Breast epithelium (tissue), 4 donors: ENCODE measurements at regions not wholly inside any gene's neighbourhood (a gene's known extent, or its start where the extent isn't known, plus 50 kb on each side); places are given as distances from the start of the nearest gene placed in this dataset.

Experiments used
- DNase-seq, 2 donors: peaks; one replicate each; pipeline ENCODE4 v3.0.0-alpha.2; 2019; ENCODE audit warnings: low spot score in 2 of 2
- H3K27ac ChIP-seq, 2 donors: fragments of 200-600 bp; sonication (generic) in 1 of 2; one replicate each; pipeline ENCODE4 v1.5.1; 2016 to 2019; ENCODE audit warnings: mild to moderate bottlenecking in 1 of 2
- H3K27me3 ChIP-seq, 2 donors: fragments of 200-600 bp; sonication (generic) in 1 of 2; one replicate each; pipeline versions ENCODE4 v1.5.1 to v1.6.0; 2017 to 2019; ENCODE audit warnings: control low read depth in 1 of 2, mild to moderate bottlenecking in 1 of 2
- H3K36me3 ChIP-seq: fragments of 200-600 bp; one replicate; pipeline ENCODE4 v1.5.1; 2019
- H3K4me1 ChIP-seq, 2 donors: fragments of 200-600 bp; sonication (generic); one replicate each; pipeline ENCODE4 v1.5.1; 2016 to 2019; ENCODE audit warnings: control low read depth in 1 of 2
- H3K4me3 ChIP-seq, 3 donors: fragments of 200-600 bp; sonication (generic); 1 replicate in 2 of 3; 2 replicates in 1 of 3; pipeline ENCODE4 v1.5.1; 2016 to 2019; ENCODE audit warnings: mild to moderate bottlenecking in 3 of 3, moderate library complexity in 2 of 3
- H3K9me3 ChIP-seq, 2 donors: fragments of 200-600 bp; sonication (generic) in 1 of 2; one replicate each; pipeline ENCODE4 v1.5.1; 2016 to 2019; ENCODE audit warnings: control low read depth in 1 of 2
- POLR2A ChIP-seq: fragments of 450-650 bp; IDR thresholded peaks from one replicate; pipeline ENCODE4 v1.6.1; 2016; ENCODE audit warnings: antibody characterized with exemption, mild to moderate bottlenecking, moderate library complexity
- POLR2AphosphoS5 ChIP-seq, 3 donors: sonication (generic); formaldehyde crosslinking; IDR thresholded peaks; one replicate each; pipeline ENCODE4 v1.6.1; 2017; ENCODE audit warnings: antibody characterized with exemption in 3 of 3
- intact Hi-C: fragments of 100-400 bp; cut with DNase I; formaldehyde crosslinking; loops from one replicate; pipeline ENCODE4 v1.15.1; 2023; ENCODE audit warnings: low total_unique reads
- TF ChIP-seq, protein P1 (sequence below), 3 donors: fragments of 450-650 bp; IDR thresholded peaks; one replicate each; pipeline ENCODE4 v1.5.1; 2016 to 2017; ENCODE audit warnings: antibody characterized with exemption in 3 of 3, mild to moderate bottlenecking in 3 of 3, moderate library complexity in 3 of 3

- intact Hi-C loops, result no loop called here
- no peaks in the 10 kb centered on the region for H3K4me1 ChIP-seq
- H3K4me3 ChIP-seq, result no peak overlapping the region
- DNase-seq, result no peak
- no peaks in the 10 kb centered on the region for H3K27me3 ChIP-seq
- no peak overlapping the region for H3K27ac ChIP-seq
- H3K9me3 ChIP-seq, result no peaks in the 10 kb centered on the region
- no peaks in the 10 kb centered on the region for H3K36me3 ChIP-seq
- TF ChIP-seq, protein P1, sequence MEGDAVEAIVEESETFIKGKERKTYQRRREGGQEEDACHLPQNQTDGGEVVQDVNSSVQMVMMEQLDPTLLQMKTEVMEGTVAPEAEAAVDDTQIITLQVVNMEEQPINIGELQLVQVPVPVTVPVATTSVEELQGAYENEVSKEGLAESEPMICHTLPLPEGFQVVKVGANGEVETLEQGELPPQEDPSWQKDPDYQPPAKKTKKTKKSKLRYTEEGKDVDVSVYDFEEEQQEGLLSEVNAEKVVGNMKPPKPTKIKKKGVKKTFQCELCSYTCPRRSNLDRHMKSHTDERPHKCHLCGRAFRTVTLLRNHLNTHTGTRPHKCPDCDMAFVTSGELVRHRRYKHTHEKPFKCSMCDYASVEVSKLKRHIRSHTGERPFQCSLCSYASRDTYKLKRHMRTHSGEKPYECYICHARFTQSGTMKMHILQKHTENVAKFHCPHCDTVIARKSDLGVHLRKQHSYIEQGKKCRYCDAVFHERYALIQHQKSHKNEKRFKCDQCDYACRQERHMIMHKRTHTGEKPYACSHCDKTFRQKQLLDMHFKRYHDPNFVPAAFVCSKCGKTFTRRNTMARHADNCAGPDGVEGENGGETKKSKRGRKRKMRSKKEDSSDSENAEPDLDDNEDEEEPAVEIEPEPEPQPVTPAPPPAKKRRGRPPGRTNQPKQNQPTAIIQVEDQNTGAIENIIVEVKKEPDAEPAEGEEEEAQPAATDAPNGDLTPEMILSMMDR (IDR thresholded peaks at IDR 0.05), result no peak
- TF ChIP-seq POLR2AphosphoS5 (IDR thresholded peaks at IDR 0.05), result no peak
- TF ChIP-seq POLR2A, result no peak
These were observed 846.4 kb downstream of the C12orf50 start for GRCh38 chr12:87182696-87183233.

DNA sequence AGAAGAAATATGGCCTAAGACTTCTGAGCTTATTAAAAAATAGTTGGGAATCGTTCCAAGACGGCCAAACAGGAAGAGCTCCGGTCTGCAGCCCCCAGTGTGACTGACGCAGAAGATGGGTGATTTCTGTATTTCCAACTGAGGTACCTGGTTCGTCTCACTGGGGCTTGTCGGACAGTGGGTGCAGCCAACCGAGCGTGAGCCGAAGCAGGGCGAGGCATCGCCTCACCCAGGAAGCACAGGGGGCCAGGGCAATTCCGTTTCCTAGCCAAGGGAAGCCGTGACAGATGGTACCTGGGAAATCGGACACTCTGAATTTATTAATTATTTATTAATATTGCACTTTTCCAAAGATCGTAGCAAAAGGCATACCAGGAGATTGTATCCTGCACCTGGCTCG, 857.8 kb downstream of the C12orf50 start:
- Histone ChIP-seq H3K36me3 (no peaks in the 10 kb centered on the region), H3K4me3 (no peak overlapping the region), H3K27ac (no peak overlapping the region), H3K27me3 (no peaks in the 10 kb centered on the region), H3K4me1 (no peaks in the 10 kb centered on the region), H3K9me3 (no peaks in the 10 kb centered on the region)
- TF ChIP-seq, protein P1 (IDR thresholded peaks at IDR 0.05), result no peak
- no peak for TF ChIP-seq POLR2AphosphoS5 (IDR thresholded peaks at IDR 0.05)
- no peak for TF ChIP-seq POLR2A
- intact Hi-C loops, result no loop called here
- DNase-seq, result no peak

GRCh38 chr12:87169010-87169409, 860.2 kb downstream of the C12orf50 start:
- Histone ChIP-seq H3K4me3 (no peak overlapping the region), H3K4me1 (no peaks in the 10 kb centered on the region), H3K27ac (no peak overlapping the region), H3K27me3 (no peaks in the 10 kb centered on the region), H3K36me3 (no peaks in the 10 kb centered on the region), H3K9me3 (peaks cover 7 to 13% of the 10 kb centered on the region in 2 donors)
- intact Hi-C loops, result no loop called here
- no peak for DNase-seq
- TF ChIP-seq, protein P1 (IDR thresholded peaks at IDR 0.05), result no peak
- TF ChIP-seq POLR2AphosphoS5 (IDR thresholded peaks at IDR 0.05) (no peak), POLR2A (no peak)

DNA sequence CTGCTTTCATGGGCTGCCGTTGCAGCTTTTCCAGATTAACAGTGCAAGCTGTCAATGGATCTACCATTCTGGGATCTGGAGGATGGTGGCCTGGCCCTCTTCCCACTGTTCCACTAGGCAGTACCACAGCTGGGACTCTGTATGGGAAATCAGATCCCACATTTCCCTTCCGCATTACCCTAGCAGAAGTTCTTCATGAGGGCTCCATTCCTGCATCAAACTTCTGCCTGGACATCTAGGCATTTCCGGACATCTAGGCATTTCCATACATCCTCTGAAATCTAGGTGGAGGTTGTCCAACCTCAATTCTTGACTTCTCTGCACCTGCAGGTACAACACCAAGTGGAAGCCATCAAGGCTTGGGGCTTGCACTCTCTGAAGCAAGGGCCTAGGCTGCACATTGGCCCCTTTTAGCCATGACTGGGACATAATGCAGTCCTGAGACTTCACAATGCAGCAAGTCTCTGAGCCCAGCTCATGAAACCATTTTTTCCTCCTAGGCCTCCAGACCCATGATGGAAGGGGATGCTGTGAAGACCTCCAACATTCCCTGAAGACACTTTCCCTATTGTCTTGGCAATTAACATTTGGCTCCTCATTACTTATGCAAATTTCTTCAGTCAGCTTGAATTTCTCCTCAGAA, 863.3 kb downstream of the C12orf50 start:
- DNase-seq, result no peak
- no peak overlapping the region for H3K27ac ChIP-seq
- TF ChIP-seq POLR2A, result no peak
- TF ChIP-seq, protein P1 (IDR thresholded peaks at IDR 0.05), result no peak
- no peaks in the 10 kb centered on the region for H3K36me3 ChIP-seq
- H3K4me1 ChIP-seq, result no peaks in the 10 kb centered on the region
- no peak overlapping the region for H3K4me3 ChIP-seq
- intact Hi-C loops, result loop anchor here (2.0 kb wide), 1 partner anchor 41 kb away; no protein-coding TSS in a partner anchor
- no peaks in the 10 kb centered on the region for H3K27me3 ChIP-seq
- H3K9me3 ChIP-seq, result peaks cover 7 to 13% of the 10 kb centered on the region in 2 donors

DNA sequence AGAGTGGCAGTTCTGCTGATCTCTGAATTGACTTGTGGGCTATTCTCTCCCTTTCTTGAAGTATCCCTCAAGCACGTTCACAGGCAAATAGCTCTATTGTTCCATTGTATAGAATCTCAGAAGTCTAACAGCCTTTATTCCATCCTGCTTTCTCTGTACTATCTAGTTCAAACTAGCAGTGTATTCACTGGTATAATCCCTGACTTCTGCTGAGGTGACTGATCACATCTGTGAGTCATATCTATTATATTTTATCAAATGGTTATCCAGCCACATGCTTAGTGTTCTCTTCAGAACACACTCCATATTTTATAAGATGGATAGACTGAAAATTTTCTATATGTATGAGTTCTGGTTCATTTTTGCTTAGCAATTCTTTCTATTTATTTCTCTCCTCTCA, 866.1 kb downstream of the C12orf50 start:
- H3K27ac ChIP-seq, result no peak overlapping the region
- intact Hi-C loops, result no loop called here
- H3K9me3 ChIP-seq, result peaks cover 7 to 13% of the 10 kb centered on the region in 2 donors
- DNase-seq, result no peak
- no peaks in the 10 kb centered on the region for H3K4me1 ChIP-seq
- H3K36me3 ChIP-seq, result no peaks in the 10 kb centered on the region
- TF ChIP-seq POLR2A, result no peak
- TF ChIP-seq POLR2AphosphoS5 (IDR thresholded peaks at IDR 0.05), result no peak
- TF ChIP-seq, protein P1 (IDR thresholded peaks at IDR 0.05), result no peak
- no peak overlapping the region for H3K4me3 ChIP-seq
- H3K27me3 ChIP-seq, result no peaks in the 10 kb centered on the region
